H1 (cell line): ENCODE measurements at regions not wholly inside any gene's neighbourhood (a gene's known extent, or its start where the extent isn't known, plus 50 kb on each side); places are given as distances from the start of the nearest gene placed in this dataset.

Experiments
- CTCF ChIA-PET: fragments of 300-600 bp; sonication (Branson Sonifier 250); formaldehyde crosslinking; loops from one replicate; lab custom pipeline; 2021; ENCODE audit not compliant: partially characterized antibody; lab: Charles Lee
- POLR2A ChIA-PET: fragments of 300-600 bp; sonication (Branson Sonifier 250); formaldehyde crosslinking; loops from one replicate; lab custom pipeline; 2021; ENCODE audit warnings: inconsistent platforms; ENCODE audit not compliant: partially characterized antibody; lab: Charles Lee
- DNase-seq, 2 experiments: peaks; one replicate each; pipeline versions ENCODE4 v3.0.0 to v3.0.0-alpha.2; 2010 to 2022; ENCODE audit warnings: low spot score in 2 of 2, low read depth in 1 of 2, mixed read lengths in 1 of 2
- FAIRE-seq: peaks from 2 replicates; lab custom pipeline; 2011; peaks lifted over from hg19 to GRCh38; lab: Jason Lieb, UNC
- H2AFZ ChIP-seq: 2 replicates; pipeline ENCODE4 v1.8.1; 2012; ENCODE audit warnings: low read length, inconsistent platforms
- H2AK5ac ChIP-seq: 2 replicates; pipeline ENCODE4 v1.6.1; 2013; ENCODE audit warnings: low read depth, low read length
- H2BK120ac ChIP-seq: replicated peaks from 2 replicates; pipeline ENCODE3; 2013; ENCODE audit warnings: low read depth, low read length, inconsistent platforms
- H2BK12ac ChIP-seq: 2 replicates; pipeline ENCODE4 v1.6.1; 2013; ENCODE audit warnings: low read depth, low read length
- H2BK15ac ChIP-seq: 2 replicates; pipeline ENCODE4 v1.6.1; 2013; ENCODE audit warnings: low read length
- H2BK20ac ChIP-seq: 2 replicates; pipeline ENCODE4 v1.6.1; 2013; ENCODE audit warnings: low read length
- H2BK5ac ChIP-seq: 2 replicates; pipeline ENCODE4 v1.6.1; 2013; ENCODE audit warnings: low read depth, low read length
- H3K14ac ChIP-seq: 2 replicates; pipeline ENCODE4 v1.6.1; 2013; ENCODE audit warnings: inconsistent platforms; ENCODE audit not compliant: insufficient read length
- H3K18ac ChIP-seq: 2 replicates; pipeline ENCODE4 v1.6.1; 2013; ENCODE audit warnings: low read length; ENCODE audit errors: extremely low read depth
- H3K23ac ChIP-seq: 2 replicates; pipeline ENCODE4 v1.6.1; 2013; ENCODE audit warnings: inconsistent platforms; ENCODE audit not compliant: insufficient read length
- H3K23me2 ChIP-seq: 2 replicates; pipeline ENCODE4 v1.6.1; 2013; ENCODE audit warnings: low read depth, low read length
- H3K27ac ChIP-seq: 2 replicates; pipeline ENCODE4 v1.6.1; 2011; ENCODE audit warnings: low read depth, low read length, inconsistent platforms
- H3K27me3 ChIP-seq, 4 experiments: replicated peaks in 1 of 4; 1 replicate in 1 of 4; 2 replicates in 3 of 4; pipeline versions ENCODE4 v1.6.1 to v1.8.1; 2011 to 2013; ENCODE audit warnings: low read length in 3 of 4, mild to moderate bottlenecking in 3 of 4, inconsistent platforms in 2 of 4, mixed read lengths in 2 of 4, moderate library complexity in 1 of 4; ENCODE audit not compliant: control insufficient read depth in 3 of 4, insufficient read depth in 3 of 4; ENCODE audit errors: extremely low read depth in 1 of 4
- H3K36me3 ChIP-seq, 4 experiments: 2 replicates each; pipeline versions ENCODE4 v1.6.1 to v1.8.1; 2011 to 2013; ENCODE audit warnings: mild to moderate bottlenecking in 4 of 4, low read length in 3 of 4, moderate library complexity in 2 of 4, control low read depth in 1 of 4, inconsistent platforms in 1 of 4; ENCODE audit not compliant: insufficient read depth in 4 of 4, control insufficient read depth in 2 of 4
- H3K4ac ChIP-seq: replicated peaks from 2 replicates; pipeline ENCODE3; 2013; ENCODE audit warnings: low read length, low read depth, mixed read lengths, inconsistent platforms; ENCODE audit not compliant: insufficient read length
- H3K4me1 ChIP-seq, 4 experiments: replicated peaks in 1 of 4; 1 replicate in 1 of 4; 2 replicates in 3 of 4; pipeline versions ENCODE4 v1.6.1 to v1.8.1; 2011 to 2013; ENCODE audit warnings: low read length in 3 of 4, inconsistent platforms in 2 of 4, mixed read lengths in 1 of 4; ENCODE audit not compliant: insufficient read depth in 4 of 4, control insufficient read depth in 3 of 4
- H3K4me2 ChIP-seq, 2 experiments: 2 replicates each; pipeline versions ENCODE4 v1.6.1 to v1.8.1; 2011 to 2013; ENCODE audit warnings: low read depth in 2 of 2, low read length in 2 of 2, control low read depth in 1 of 2, inconsistent platforms in 1 of 2, mild to moderate bottlenecking in 1 of 2; ENCODE audit not compliant: insufficient read depth in 1 of 2
- H3K4me3 ChIP-seq, 4 experiments: fragments of 200-600, 300-600 bp in 1 of 4; sonication (generic), shearing (Covaris generic), sonication (Bioruptor Twin) in 1 of 4; 2 replicates each; pipeline versions ENCODE4 v1.5.1 to v1.8.1; 2011 to 2016; ENCODE audit warnings: low read length in 4 of 4, low read depth in 3 of 4, control low read depth in 2 of 4, inconsistent platforms in 2 of 4, mild to moderate bottlenecking in 2 of 4, mixed read lengths in 1 of 4, moderate library complexity in 1 of 4; ENCODE audit not compliant: insufficient read depth in 2 of 4; ENCODE audit errors: extremely low read depth in 1 of 4
- H3K56ac ChIP-seq: replicated peaks from 2 replicates; pipeline ENCODE3; 2013; ENCODE audit warnings: low read depth, mild to moderate bottlenecking, mixed read lengths, low read length, inconsistent platforms; ENCODE audit not compliant: insufficient read length
- H3K79me1 ChIP-seq: 2 replicates; pipeline ENCODE4 v1.6.1; 2013; ENCODE audit warnings: low read depth, low read length, control low read depth
- H3K79me2 ChIP-seq, 2 experiments: 2 replicates each; pipeline versions ENCODE4 v1.6.1 to v1.8.1; 2012 to 2013; ENCODE audit warnings: low read length in 2 of 2, mild to moderate bottlenecking in 2 of 2, inconsistent platforms in 1 of 2; ENCODE audit not compliant: insufficient read depth in 2 of 2, control insufficient read depth in 1 of 2
- H3K9ac ChIP-seq, 4 experiments: replicated peaks in 1 of 4; 1 replicate in 1 of 4; 2 replicates in 3 of 4; pipeline versions ENCODE4 v1.6.1 to v1.8.1; 2011 to 2013; ENCODE audit warnings: low read depth in 3 of 4, low read length in 3 of 4, control low read depth in 2 of 4, mild to moderate bottlenecking in 2 of 4, moderate library complexity in 2 of 4, inconsistent platforms in 1 of 4; ENCODE audit errors: extremely low read depth in 1 of 4
- H3K9me3 ChIP-seq, 2 experiments: 2 replicates each; pipeline versions ENCODE4 v1.6.1 to v1.8.1; 2012 to 2013; ENCODE audit warnings: mild to moderate bottlenecking in 2 of 2, moderate library complexity in 2 of 2, control low read depth in 1 of 2, inconsistent platforms in 1 of 2, low read depth in 1 of 2, low read length in 1 of 2, mixed read lengths in 1 of 2; ENCODE audit not compliant: insufficient read depth in 2 of 2
- H4K20me1 ChIP-seq, 2 experiments: replicated peaks in 1 of 2; 2 replicates each; pipeline versions ENCODE3 to v1.8.1; 2011 to 2013; ENCODE audit warnings: inconsistent platforms in 2 of 2, low read length in 2 of 2, mild to moderate bottlenecking in 1 of 2; ENCODE audit not compliant: insufficient read depth in 2 of 2, control insufficient read depth in 1 of 2
- H4K5ac ChIP-seq: 2 replicates; pipeline ENCODE4 v1.6.1; 2013; ENCODE audit warnings: low read length, low read depth, mixed read lengths, inconsistent platforms; ENCODE audit not compliant: insufficient read length
- H4K8ac ChIP-seq: 2 replicates; pipeline ENCODE4 v1.8.0; 2013; ENCODE audit warnings: mild to moderate bottlenecking, moderate library complexity, low read length, inconsistent platforms; ENCODE audit not compliant: insufficient read depth; ENCODE audit errors: extremely low read depth
- H4K91ac ChIP-seq: replicated peaks from 2 replicates; pipeline ENCODE3; 2013; ENCODE audit warnings: low read length, mixed read lengths, inconsistent platforms; ENCODE audit not compliant: insufficient read length
- CHD2 ChIP-seq: IDR thresholded peaks from 2 replicates; pipeline ENCODE4 v1.6.1; 2012; ENCODE audit warnings: low read length, improper control_type of control experiment
- CREB1 ChIP-seq: IDR thresholded peaks from 2 replicates; pipeline ENCODE4 v1.6.1; 2012; ENCODE audit warnings: inconsistent platforms
- JUN ChIP-seq: IDR thresholded peaks from 2 replicates; pipeline ENCODE4 v1.6.1; 2011; ENCODE audit warnings: low read depth, mild to moderate bottlenecking, improper control_type of control experiment, low read length
- KDM1A ChIP-seq: fragments of 200-600, 300-600 bp; sonication (generic); IDR thresholded peaks from 2 replicates; pipeline ENCODE4 v1.7.1; 2016; ENCODE audit warnings: mild to moderate bottlenecking, low read length, borderline replicate concordance
- NANOG ChIP-seq: IDR thresholded peaks from 2 replicates; pipeline ENCODE4 v1.6.1; 2011; ENCODE audit warnings: low read length, low read depth, mild to moderate bottlenecking, inconsistent platforms; ENCODE audit not compliant: insufficient read depth, poor library complexity, severe bottlenecking
- PHF8 ChIP-seq: fragments of 200-600 bp; sonication (generic); conservative IDR thresholded peaks from 2 replicates; pipeline ENCODE4 v1.7.1; 2012; ENCODE audit warnings: low read depth, mild to moderate bottlenecking, inconsistent platforms, low read length, moderate library complexity
- POLR2A ChIP-seq, 2 experiments: IDR thresholded peaks; 1 replicate in 1 of 2; 2 replicates in 1 of 2; pipeline ENCODE4 v1.6.1; 2011; ENCODE audit warnings: low read depth in 2 of 2, low read length in 2 of 2, mild to moderate bottlenecking in 2 of 2; ENCODE audit errors: control extremely low read depth in 1 of 2
- RAD21 ChIP-seq, 2 experiments: IDR thresholded peaks in 1 of 2; conservative IDR thresholded peaks in 1 of 2; 2 replicates each; pipeline ENCODE4 v1.6.1; 2011; ENCODE audit warnings: low read depth in 2 of 2, low read length in 2 of 2, improper control_type of control experiment in 1 of 2, inconsistent platforms in 1 of 2, mild to moderate bottlenecking in 1 of 2, moderate library complexity in 1 of 2
- RFX5 ChIP-seq: IDR thresholded peaks from 2 replicates; pipeline ENCODE4 v1.6.1; 2011; ENCODE audit warnings: low read depth, low read length, improper control_type of control experiment, borderline replicate concordance
- RNF2 ChIP-seq: fragments of 200-900, 300-1000 bp; sonication (generic); IDR thresholded peaks from 2 replicates; pipeline ENCODE4 v1.7.1; 2016; ENCODE audit warnings: borderline replicate concordance, low read depth, mild to moderate bottlenecking, antibody characterized with exemption, low read length; ENCODE audit not compliant: poor library complexity, severe bottlenecking; ENCODE audit errors: missing control alignments
- SIRT6 ChIP-seq: IDR thresholded peaks from one replicate; pipeline ENCODE4 v1.7.1; 2012; ENCODE audit warnings: low read length, inconsistent platforms
- ZNF274 ChIP-seq: IDR thresholded peaks from 2 replicates; pipeline ENCODE4 v1.7.0; 2012; ENCODE audit warnings: low read length, borderline replicate concordance; ENCODE audit errors: extremely low read depth
- WGBS, 2 experiments: shearing (Covaris generic) in 1 of 2; methylation state at CpG; one replicate each; pipeline versions ENCODE4 v1.1.6 to v1.1.7; 2013 to 2015; ENCODE audit warnings: low lambda C conversion rate in 2 of 2, mixed read lengths in 2 of 2, inconsistent platforms in 1 of 2, low coverage in 1 of 2, missing lambda C conversion rate in 1 of 2; ENCODE audit not compliant: insufficient replicate concordance in 2 of 2, insufficient coverage in 1 of 2, insufficient read length in 1 of 2; ENCODE audit errors: extremely low coverage in 1 of 2, missing lambda C conversion rate in 1 of 2; 5-methylcytosine and 5-hydroxymethylcytosine counted together

DNA sequence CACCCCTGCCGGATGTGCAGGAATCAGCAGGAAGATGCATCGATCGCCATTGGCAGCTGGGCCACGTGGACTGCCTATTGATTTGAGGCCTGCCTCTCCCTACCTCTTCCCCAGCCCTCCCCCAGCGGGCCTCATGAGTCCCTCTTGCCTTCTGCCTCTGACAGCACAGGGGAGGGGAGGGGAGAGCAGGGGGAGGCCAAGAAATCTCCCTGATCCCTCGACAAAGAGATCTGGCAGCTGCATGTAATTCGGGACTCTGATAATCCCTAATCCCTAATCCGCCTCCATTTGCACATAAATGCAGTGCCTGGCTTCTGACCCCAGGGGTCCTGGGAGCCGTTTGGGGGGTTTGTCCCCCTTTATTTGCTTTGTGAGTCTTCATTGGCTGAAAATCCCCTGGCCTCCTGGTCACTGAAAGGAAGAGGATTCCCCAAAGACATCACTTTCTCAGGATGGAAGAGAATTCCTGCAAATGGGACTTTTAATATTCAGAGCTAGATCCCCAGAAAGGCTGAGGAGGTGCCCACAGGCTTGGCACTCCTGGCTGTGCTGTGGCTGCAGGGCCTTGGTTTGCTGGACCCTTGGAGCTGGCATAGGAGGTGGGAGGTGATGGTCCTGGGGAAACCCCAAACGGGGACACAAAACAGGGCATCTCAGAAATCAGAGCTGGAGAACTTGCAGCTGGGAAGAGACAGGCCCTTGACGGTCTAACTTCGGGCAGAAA, 239.4 kb upstream of the POU3F1 start:
- no peak overlapping the region; the same call in 1 of the 2 replicates for H3K27ac ChIP-seq
- peaks cover 3 to 25% (median 12%) of the 10 kb centered on the region in 4 experiments for H3K4me1 ChIP-seq
- peaks cover 0 to 2% (median 0%) of the 10 kb centered on the region in 4 experiments; a peak in 2 of 7 replicates for H3K27me3 ChIP-seq
- FAIRE-seq, result peak; percentile 81
- H3K9ac ChIP-seq, result no peak overlapping the region
- no peak overlapping the region for H2AFZ ChIP-seq
- no peak overlapping the region; a peak in 1 of 4 replicates for H3K4me2 ChIP-seq
- no peak overlapping the region; the same call in 1 of the 2 replicates for H2BK15ac ChIP-seq
- no peak overlapping the region for H3K56ac ChIP-seq
- no peak overlapping the region for H3K4ac ChIP-seq
- H4K20me1 ChIP-seq, result no peaks in the 10 kb centered on the region
- H2AK5ac ChIP-seq, result peak overlapping the region; percentile 7; the same call in 1 of the 2 replicates
- no peaks in the 10 kb centered on the region for H3K23me2 ChIP-seq
- peak overlapping the region; percentile 25 for H2BK120ac ChIP-seq
- H2BK5ac ChIP-seq, result peak overlapping the region; percentile 27; the same call in 1 of the 2 replicates
- no peak overlapping the region for H3K23ac ChIP-seq
- H4K5ac ChIP-seq, result peak overlapping the region; percentile 41
- H4K8ac ChIP-seq, result no peak overlapping the region
- peak overlapping the region; percentile 94 for H2BK20ac ChIP-seq
- H3K14ac ChIP-seq, result no peak overlapping the region
- peak overlapping the region; percentile 69; the same call in 1 of the 2 replicates for H2BK12ac ChIP-seq
- no peak overlapping the region for H3K4me3 ChIP-seq
- H3K36me3 ChIP-seq, result no peaks in the 10 kb centered on the region
- H3K79me1 ChIP-seq, result no peaks in the 10 kb centered on the region
- 47% methylated on average over 11 of the region's 12 CpGs; no CpG with 5 or more reads in 1 of the 2 experiments for WGBS, 2 experiments
- no peaks in the 10 kb centered on the region for H3K79me2 ChIP-seq
- H3K18ac ChIP-seq, result peak overlapping the region; percentile 95
- H4K91ac ChIP-seq, result peak overlapping the region; percentile 71
- no peaks in the 10 kb centered on the region for H3K9me3 ChIP-seq
- CTCF ChIA-PET, result interaction anchor here (1.0 to 2.0 kb wide), 10 partner anchors 9 to 549 kb away, joined by 3 to 6 read pairs (median 4); no protein-coding TSS in a partner anchor
- POLR2A ChIA-PET, result interaction anchor here (0.8 to 3.1 kb wide), 4 partner anchors 9 to 149 kb away, joined by 3 to 15 read pairs (median 4); no protein-coding TSS in a partner anchor
- DNase-seq, result peak; percentile 53 to 56
- TF ChIP-seq CHD2 (no peak), CREB1 (no peak), RNF2 (no peak), POLR2A (IDR thresholded peaks at IDR 0.05; ENCODE audit: control extremely low read depth in 1 of 2, low read depth in 2 of 2, low read length in 2 of 2) (no peak), KDM1A (peak; percentile 89; the same call in 1 of the 2 replicates), ZNF274 (no peak), SIRT6 (no peak), JUN (no peak), RFX5 (no peak), RAD21 (IDR thresholded peaks at IDR 0.05 in 1 of 2, conservative IDR thresholded peaks at IDR 0.05 in 1 of 2; ENCODE audit: low read depth in 2 of 2, low read length in 2 of 2) (peak in 1 of 2 experiments; percentile 3; a peak in 1 of 4 replicates), PHF8 (no peak), NANOG (no peak)
